HepG2 (cell line): ENCODE measurements at regions not wholly inside any gene's neighbourhood (a gene's known extent, or its start where the extent isn't known, plus 50 kb on each side); places are given as distances from the start of the nearest gene placed in this dataset.

Source experiments
- ATF7-NPFF ChIP-seq: sonication (generic); formaldehyde crosslinking; IDR thresholded peaks from 2 replicates; pipeline ENCODE4 v1.8.1; 2023; ENCODE audit warnings: mild to moderate bottlenecking, low read depth, missing genetic modification reagents, moderate library complexity
- CCAR2 ChIP-seq: fragments of 200-400 bp; formaldehyde crosslinking; optimal IDR thresholded peaks from 2 replicates; pipeline ENCODE3; 2018; ENCODE audit warnings: low read depth, mild to moderate bottlenecking, low read length, moderate library complexity
- CHD2 ChIP-seq: IDR thresholded peaks from 2 replicates; pipeline ENCODE4 v1.6.1; 2011; ENCODE audit warnings: low read depth, low read length, improper control_type of control experiment
- CTCF ChIP-seq: sonication (generic); formaldehyde crosslinking; IDR thresholded peaks from 2 replicates; pipeline ENCODE4 v1.5.0; 2020; ENCODE audit warnings: mild to moderate bottlenecking, missing genetic modification reagents, moderate library complexity
- EZH2 ChIP-seq: conservative IDR thresholded peaks from 2 replicates; pipeline ENCODE4 v1.6.1; 2012; ENCODE audit warnings: mild to moderate bottlenecking, low read depth, low read length, moderate library complexity
- IRF1 ChIP-seq: sonication (generic); formaldehyde crosslinking; IDR thresholded peaks from 2 replicates; pipeline ENCODE4 v1.4.0; 2020; ENCODE audit warnings: low read depth, mild to moderate bottlenecking, missing genetic modification reagents
- MLLT10 ChIP-seq: sonication (generic); formaldehyde crosslinking; IDR thresholded peaks from 2 replicates; pipeline ENCODE4 v1.4.0; 2020; ENCODE audit warnings: missing genetic modification reagents
- MTA3 ChIP-seq: sonication (generic); formaldehyde crosslinking; IDR thresholded peaks from 2 replicates; pipeline ENCODE4 v1.4.0; 2020; ENCODE audit warnings: missing genetic modification reagents
- POLR2AphosphoS5 ChIP-seq: IDR thresholded peaks from 2 replicates; pipeline ENCODE4 v1.6.1; 2012; ENCODE audit warnings: low read depth, low read length
- RBAK ChIP-seq: sonication (generic); formaldehyde crosslinking; IDR thresholded peaks from 2 replicates; pipeline ENCODE4 v1.5.1; 2020; ENCODE audit warnings: mild to moderate bottlenecking, missing genetic modification reagents
- SP1 ChIP-seq, 2 experiments: fragments of 450-650 bp in 1 of 2; sonication (generic) in 1 of 2; formaldehyde crosslinking in 1 of 2; IDR thresholded peaks; 2 replicates each; pipeline versions ENCODE4 v1.4.0 to v1.6.1; 2016 to 2020; ENCODE audit warnings: missing genetic modification reagents in 1 of 2
- USF2 ChIP-seq, 2 experiments: sonication (generic) in 1 of 2; formaldehyde crosslinking in 1 of 2; IDR thresholded peaks; 2 replicates each; pipeline versions ENCODE4 v1.5.1 to v1.6.1; 2011 to 2020; ENCODE audit warnings: borderline replicate concordance in 1 of 2, low read depth in 1 of 2, low read length in 1 of 2, mild to moderate bottlenecking in 1 of 2, missing genetic modification reagents in 1 of 2, moderate library complexity in 1 of 2

GRCh38 chr13:94825507-94825906 lies 113.2 kb upstream of the SOX21 start:
- TF ChIP-seq CTCF (CRISPR knock-in tag) (no peak), MLLT10 (CRISPR knock-in tag) (no peak), SP1 (IDR thresholded peaks at IDR 0.05) (no peak), SP1 (CRISPR knock-in tag; IDR thresholded peaks at IDR 0.05) (no peak), POLR2AphosphoS5 (no peak), USF2 (IDR thresholded peaks at IDR 0.05; ENCODE audit: low read depth, low read length) (no peak), USF2 (CRISPR knock-in tag; IDR thresholded peaks at IDR 0.05; ENCODE audit: borderline replicate concordance) (no peak), RBAK (CRISPR knock-in tag) (no peak), CCAR2 (no peak), ATF7-NPFF (no peak), IRF1 (CRISPR knock-in tag) (no peak), CHD2 (no peak), MTA3 (CRISPR knock-in tag) (no peak), EZH2 (no peak)
